DND-41 (cell line): ENCODE measurements at regions not wholly inside any gene's neighbourhood (a gene's known extent, or its start where the extent isn't known, plus 50 kb on each side); places are given as distances from the start of the nearest gene placed in this dataset.
"Not testable (repeated sequence)": the region's sequence is repeated elsewhere in the genome, so short reads cannot be mapped to it uniquely, and the experiment has no call there.

Experiments used
- ATAC-seq: fragments of 200-7000 bp; cut with Tn5 transposase; 3 replicates; pipeline ENCODE4 v1.9.1; 2021; ENCODE audit warnings: low read depth; ENCODE audit not compliant: insufficient read depth
- DNase-seq: peaks from one replicate; pipeline ENCODE4 v3.0.0-alpha.2; 2020
- H2AFZ ChIP-seq: 2 replicates; pipeline ENCODE4 v1.6.0; 2012; ENCODE audit warnings: low read depth, low read length
- H3K27ac ChIP-seq: 2 replicates; pipeline ENCODE4 v1.5.1; 2012; ENCODE audit warnings: low read length, inconsistent platforms
- H3K27me3 ChIP-seq: fragments of 200-600 bp; sonication (generic); 2 replicates; pipeline ENCODE4 v1.6.0; 2012; ENCODE audit warnings: low read length, mild to moderate bottlenecking, inconsistent platforms; ENCODE audit not compliant: insufficient read depth, poor library complexity
- H3K36me3 ChIP-seq: 2 replicates; pipeline ENCODE4 v1.5.1; 2012; ENCODE audit warnings: low read length, inconsistent platforms; ENCODE audit not compliant: insufficient read depth
- H3K4me1 ChIP-seq: 2 replicates; pipeline ENCODE4 v1.5.1; 2012; ENCODE audit warnings: mild to moderate bottlenecking, low read length; ENCODE audit not compliant: insufficient read depth
- H3K4me2 ChIP-seq: 2 replicates; pipeline ENCODE4 v1.6.0; 2012; ENCODE audit warnings: mild to moderate bottlenecking, moderate library complexity, low read length, inconsistent platforms; ENCODE audit not compliant: insufficient read depth
- H3K4me3 ChIP-seq, 2 experiments: fragments of 200-600 bp in 1 of 2; shearing (Covaris generic) in 1 of 2; 2 replicates each; pipeline ENCODE4 v1.5.1; 2012 to 2016; ENCODE audit warnings: inconsistent platforms in 2 of 2, low read length in 2 of 2, mild to moderate bottlenecking in 2 of 2, low read depth in 1 of 2, moderate library complexity in 1 of 2
- H3K79me2 ChIP-seq: 2 replicates; pipeline ENCODE4 v1.6.0; 2012; ENCODE audit warnings: low read length, inconsistent platforms; ENCODE audit not compliant: insufficient read depth
- H3K9ac ChIP-seq: 2 replicates; pipeline ENCODE4 v1.6.0; 2012; ENCODE audit warnings: low read depth, mild to moderate bottlenecking, inconsistent platforms, low read length, moderate library complexity
- H3K9me3 ChIP-seq: 2 replicates; pipeline ENCODE4 v1.5.1; 2012; ENCODE audit warnings: low read length, moderate library complexity, mild to moderate bottlenecking, inconsistent platforms; ENCODE audit not compliant: insufficient read depth, severe bottlenecking
- H4K20me1 ChIP-seq: 2 replicates; pipeline ENCODE4 v1.6.0; 2012; ENCODE audit warnings: low read length; ENCODE audit not compliant: insufficient read depth
- EZH2 ChIP-seq: IDR thresholded peaks from 3 replicates; pipeline ENCODE4 v1.6.1; 2012; ENCODE audit warnings: borderline replicate concordance, low read depth, mild to moderate bottlenecking, moderate library complexity, low read length, inconsistent platforms; ENCODE audit not compliant: severe bottlenecking
- TF ChIP-seq, protein P1 (sequence below): IDR thresholded peaks from 2 replicates; pipeline ENCODE4 v1.5.1; 2012; ENCODE audit warnings: borderline replicate concordance, low read length, moderate library complexity, mild to moderate bottlenecking; ENCODE audit not compliant: poor library complexity, severe bottlenecking; ENCODE audit errors: extremely low read depth

DNA sequence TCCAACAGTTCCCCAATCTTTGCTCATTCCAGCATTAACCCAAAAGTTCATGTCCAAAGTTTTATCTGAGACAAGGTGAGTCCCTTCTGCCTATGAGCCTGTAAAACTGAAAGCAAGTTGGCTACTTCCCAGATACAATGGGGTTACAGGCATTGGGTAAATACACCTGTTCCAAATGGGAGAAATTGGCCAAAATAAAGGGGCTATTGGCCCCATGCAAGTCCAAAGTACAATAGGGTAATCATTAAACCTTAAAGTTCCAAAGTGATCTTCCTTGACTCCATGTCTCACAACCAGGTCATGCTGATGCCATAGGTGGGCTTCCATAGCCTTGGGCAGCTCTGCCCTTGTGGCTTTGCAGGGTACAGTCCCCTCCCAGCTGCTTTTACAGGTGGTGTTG is 511.7 kb upstream of the KLHL4 start:
- H3K9me3 ChIP-seq, result no peaks in the 10 kb centered on the region
- H3K27ac ChIP-seq, result no peak overlapping the region
- no peaks in the 10 kb centered on the region for H3K4me1 ChIP-seq
- H3K79me2 ChIP-seq, result no peaks in the 10 kb centered on the region
- H4K20me1 ChIP-seq, result no peaks in the 10 kb centered on the region
- ATAC-seq (no peak), DNase-seq (no peak)
- no peak overlapping the region for H3K4me2 ChIP-seq
- H2AFZ ChIP-seq, result no peak overlapping the region
- no peak for TF ChIP-seq EZH2
- TF ChIP-seq, protein P1, sequence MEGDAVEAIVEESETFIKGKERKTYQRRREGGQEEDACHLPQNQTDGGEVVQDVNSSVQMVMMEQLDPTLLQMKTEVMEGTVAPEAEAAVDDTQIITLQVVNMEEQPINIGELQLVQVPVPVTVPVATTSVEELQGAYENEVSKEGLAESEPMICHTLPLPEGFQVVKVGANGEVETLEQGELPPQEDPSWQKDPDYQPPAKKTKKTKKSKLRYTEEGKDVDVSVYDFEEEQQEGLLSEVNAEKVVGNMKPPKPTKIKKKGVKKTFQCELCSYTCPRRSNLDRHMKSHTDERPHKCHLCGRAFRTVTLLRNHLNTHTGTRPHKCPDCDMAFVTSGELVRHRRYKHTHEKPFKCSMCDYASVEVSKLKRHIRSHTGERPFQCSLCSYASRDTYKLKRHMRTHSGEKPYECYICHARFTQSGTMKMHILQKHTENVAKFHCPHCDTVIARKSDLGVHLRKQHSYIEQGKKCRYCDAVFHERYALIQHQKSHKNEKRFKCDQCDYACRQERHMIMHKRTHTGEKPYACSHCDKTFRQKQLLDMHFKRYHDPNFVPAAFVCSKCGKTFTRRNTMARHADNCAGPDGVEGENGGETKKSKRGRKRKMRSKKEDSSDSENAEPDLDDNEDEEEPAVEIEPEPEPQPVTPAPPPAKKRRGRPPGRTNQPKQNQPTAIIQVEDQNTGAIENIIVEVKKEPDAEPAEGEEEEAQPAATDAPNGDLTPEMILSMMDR, result no peak
- no peaks in the 10 kb centered on the region for H3K27me3 ChIP-seq
- H3K9ac ChIP-seq, result no peak overlapping the region
- H3K36me3 ChIP-seq, result no peaks in the 10 kb centered on the region
- no peak overlapping the region for H3K4me3 ChIP-seq

DNA sequence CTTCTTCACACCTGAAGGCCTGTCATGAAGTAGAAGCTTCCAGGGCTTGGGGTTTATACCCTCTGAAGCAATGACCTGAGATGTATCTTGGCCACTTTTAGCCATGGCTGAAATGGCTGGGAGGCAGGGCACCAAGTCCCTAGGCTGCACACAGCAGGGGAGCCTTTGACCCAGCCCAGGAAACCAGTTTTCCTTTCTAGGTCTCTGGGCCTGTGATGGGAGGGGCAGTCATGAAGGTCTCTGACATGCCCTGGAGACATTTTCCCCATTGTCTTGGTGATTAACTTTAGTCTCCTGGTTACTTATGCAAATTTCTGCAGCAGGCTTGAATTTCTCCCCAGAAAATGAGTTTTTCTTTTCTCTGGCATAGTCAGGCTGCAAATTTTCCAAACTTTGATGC is 511.0 kb upstream of the KLHL4 start:
- ATAC-seq (no peak), DNase-seq (no peak)
- H3K36me3 ChIP-seq, result no peaks in the 10 kb centered on the region

DNA sequence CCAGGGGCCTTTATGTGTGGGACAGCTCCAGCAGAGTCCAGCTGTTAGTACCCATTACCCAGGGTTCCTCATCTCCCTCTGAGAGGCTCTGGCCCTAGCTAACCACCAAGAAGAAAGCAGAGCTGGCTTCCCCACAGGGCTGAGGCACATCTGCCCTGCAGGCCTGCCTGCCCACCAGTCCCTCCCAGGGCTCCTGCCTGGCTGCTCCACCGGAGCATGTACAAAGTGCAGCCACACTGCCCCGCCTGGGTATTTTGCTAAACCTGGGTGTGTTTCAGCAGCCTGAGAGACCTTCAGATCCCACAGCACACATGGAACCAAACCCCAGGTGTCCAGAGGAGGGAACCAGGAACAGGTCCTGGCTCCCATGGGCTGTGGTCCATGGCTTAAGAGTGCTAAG is 500.4 kb upstream of the KLHL4 start:
- Histone ChIP-seq H3K27ac (no peak overlapping the region), H3K79me2 (no peaks in the 10 kb centered on the region), H3K36me3 (no peaks in the 10 kb centered on the region), H3K4me3 (no peak overlapping the region), H3K27me3 (no peaks in the 10 kb centered on the region), H3K9ac (no peak overlapping the region), H3K9me3 (no peaks in the 10 kb centered on the region), H4K20me1 (no peaks in the 10 kb centered on the region), H3K4me1 (no peaks in the 10 kb centered on the region), H2AFZ (no peak overlapping the region), H3K4me2 (no peak overlapping the region)
- ATAC-seq (no peak), DNase-seq (no peak)
- TF ChIP-seq, protein P1, result no peak
- no peak for TF ChIP-seq EZH2

More for the DNA sequence above, 511.0 kb upstream of the KLHL4 start:
- H3K27ac ChIP-seq, result no peak overlapping the region
- H3K79me2 ChIP-seq, result no peaks in the 10 kb centered on the region
- no peaks in the 10 kb centered on the region for H3K4me1 ChIP-seq
- H3K4me2 ChIP-seq, result no peak overlapping the region
- H2AFZ ChIP-seq, result no peak overlapping the region
- H3K9me3 ChIP-seq, result no peaks in the 10 kb centered on the region
- H3K4me3 ChIP-seq, result no peak overlapping the region
- no peaks in the 10 kb centered on the region for H3K27me3 ChIP-seq
- no peaks in the 10 kb centered on the region for H4K20me1 ChIP-seq
- TF ChIP-seq, protein P1, result no peak
- TF ChIP-seq EZH2, result no peak
- no peak overlapping the region for H3K9ac ChIP-seq

DNA sequence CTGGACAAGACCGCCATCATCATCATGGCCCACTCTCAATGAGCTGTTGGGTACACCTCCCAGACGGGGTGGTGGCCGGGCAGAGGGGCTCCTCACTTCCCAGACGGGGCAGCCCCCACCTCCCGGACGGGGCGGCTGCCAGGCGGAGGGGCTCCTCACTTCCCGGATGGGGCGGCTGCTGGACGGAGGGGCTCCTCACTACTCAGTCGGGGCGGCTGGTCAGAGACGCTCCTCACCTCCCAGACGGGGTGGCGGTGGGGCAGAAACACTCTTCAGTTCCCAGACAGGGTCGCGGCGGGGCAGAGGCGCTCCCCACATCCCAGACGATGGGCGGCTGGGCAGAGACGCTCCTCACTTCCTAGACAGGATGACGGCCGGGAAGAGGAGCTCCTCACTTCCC is 484.5 kb upstream of the KLHL4 start:
- H3K27me3 ChIP-seq, H2AFZ ChIP-seq, H3K27ac ChIP-seq, H3K4me1 ChIP-seq, H3K36me3 ChIP-seq, H3K4me3 ChIP-seq, H4K20me1 ChIP-seq, H3K79me2 ChIP-seq, ATAC-seq, H3K9ac ChIP-seq, H3K9me3 ChIP-seq, DNase-seq, H3K4me2 ChIP-seq: not testable (repeated sequence)
